ENCODE measurements at regions not wholly inside any gene's neighbourhood (a gene's known extent, or its start where the extent isn't known, plus 50 kb on each side); places are given as distances from the start of the nearest gene placed in this dataset.

- no peak for TF ChIP-seq CTCF (IDR thresholded peaks at IDR 0.05)
- ATAC-seq: no peak
- peaks cover 12% of the 10 kb centered on the region for H3K9me3 ChIP-seq
- no peaks in the 10 kb centered on the region for H3K4me1 ChIP-seq (ENCODE audit: low read depth)
- no peaks in the 10 kb centered on the region for H3K36me3 ChIP-seq (ENCODE audit: low read depth)
- H3K4me3 ChIP-seq: no peak overlapping the region
- no peak for DNase-seq
- intact Hi-C loops (cut with DNase I, micrococcal nuclease): no loop called here
These were observed 198.1 kb upstream of the PPP2R2D start for GRCh38 chr10:131702531-131703356.

GRCh38 chr10:131703541-131703940, 197.3 kb upstream of the PPP2R2D start:
- intact Hi-C loops (cut with DNase I, micrococcal nuclease): no loop called here
- no peak for TF ChIP-seq CTCF (IDR thresholded peaks at IDR 0.05)
- DNase-seq (no peak), ATAC-seq (no peak)
- H3K4me1 ChIP-seq (ENCODE audit: low read depth): no peaks in the 10 kb centered on the region
- H3K9me3 ChIP-seq: peaks cover 12% of the 10 kb centered on the region
- no peak overlapping the region for H3K4me3 ChIP-seq
- H3K36me3 ChIP-seq (ENCODE audit: low read depth): no peaks in the 10 kb centered on the region

GRCh38 chr10:131703941-131704340, 196.9 kb upstream of the PPP2R2D start:
- no peak overlapping the region for H3K4me3 ChIP-seq
- no peak for TF ChIP-seq CTCF (IDR thresholded peaks at IDR 0.05)
- H3K9me3 ChIP-seq: peaks cover 12% of the 10 kb centered on the region
- ATAC-seq (no peak), DNase-seq (no peak)
- no peaks in the 10 kb centered on the region for H3K36me3 ChIP-seq (ENCODE audit: low read depth)
- intact Hi-C loops (cut with DNase I, micrococcal nuclease): no loop called here
- no peaks in the 10 kb centered on the region for H3K4me1 ChIP-seq (ENCODE audit: low read depth)

GRCh38 chr10:131706476-131706875, 194.3 kb upstream of the PPP2R2D start:
- intact Hi-C loops (cut with DNase I, micrococcal nuclease): no loop called here
- no peaks in the 10 kb centered on the region for H3K36me3 ChIP-seq (ENCODE audit: low read depth)
- no peaks in the 10 kb centered on the region for H3K4me1 ChIP-seq (ENCODE audit: low read depth)
- DNase-seq (no peak), ATAC-seq (no peak)
- no peak for TF ChIP-seq CTCF (IDR thresholded peaks at IDR 0.05)
- no peak overlapping the region for H3K4me3 ChIP-seq
- peaks cover 12% of the 10 kb centered on the region for H3K9me3 ChIP-seq

GRCh38 chr10:131706952-131707351, 193.9 kb upstream of the PPP2R2D start:
- no peak for ATAC-seq
- no peak for DNase-seq
- intact Hi-C loops (cut with DNase I, micrococcal nuclease): no loop called here

More at GRCh38 chr10:131706952-131707351, 193.9 kb upstream of the PPP2R2D start:
- no peak overlapping the region for H3K4me3 ChIP-seq
- H3K4me1 ChIP-seq (ENCODE audit: low read depth): no peaks in the 10 kb centered on the region
- TF ChIP-seq CTCF (IDR thresholded peaks at IDR 0.05): no peak
- peaks cover 12% of the 10 kb centered on the region for H3K9me3 ChIP-seq
- no peaks in the 10 kb centered on the region for H3K36me3 ChIP-seq (ENCODE audit: low read depth)

Data from mucosa of descending colon (tissue), 3 donors.